ENCODE measurements at regions not wholly inside any gene's neighbourhood (a gene's known extent, or its start where the extent isn't known, plus 50 kb on each side); places are given as distances from the start of the nearest gene placed in this dataset.

DNA sequence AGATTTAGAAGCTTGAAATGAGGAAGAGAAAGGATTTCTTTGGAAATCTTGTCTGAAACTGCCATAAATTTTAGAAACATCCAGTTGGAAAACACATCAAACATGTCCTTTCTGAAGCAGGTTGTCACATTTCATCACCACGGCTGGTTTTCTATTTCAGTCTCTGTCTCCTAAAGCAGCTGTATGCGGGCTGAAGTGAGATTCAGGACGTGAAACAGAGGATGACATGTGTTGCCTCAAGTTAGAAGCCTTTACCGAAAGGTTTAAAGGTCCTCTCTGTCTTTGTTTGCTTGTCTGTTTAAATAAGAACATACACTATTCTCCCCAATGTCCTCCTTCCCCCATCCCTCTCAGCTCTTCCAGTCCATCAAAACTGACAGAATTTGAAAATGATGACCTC is 141.9 kb downstream of the SQOR start:
- TF ChIP-seq ZBTB40 (IDR thresholded peaks at IDR 0.05; ENCODE audit: borderline replicate concordance) (no peak), MXI1 (IDR thresholded peaks at IDR 0.05; ENCODE audit: low read depth, low read length) (no peak), CTCF (IDR thresholded peaks at IDR 0.05 in 2 of 3, conservative IDR thresholded peaks at IDR 0.05 in 1 of 3; ENCODE audit: control insufficient read depth in 2 of 3, extremely low read depth in 1 of 3, insufficient read depth in 1 of 3, low read depth in 3 of 3, low read length in 3 of 3) (no peak), FOS (IDR thresholded peaks at IDR 0.05; ENCODE audit: borderline replicate concordance, extremely low read depth, insufficient read length) (no peak), GABPA (IDR thresholded peaks at IDR 0.05; ENCODE audit: low read depth) (no peak), PML (IDR thresholded peaks at IDR 0.05; ENCODE audit: low read length) (no peak), NRF1 (conservative IDR thresholded peaks at IDR 0.05; ENCODE audit: low read depth, low read length) (no peak), EZH2 (IDR thresholded peaks at IDR 0.05; ENCODE audit: borderline replicate concordance, control insufficient read depth, low read depth, low read length) (no peak)
- TF ChIP-seq, protein P1, sequence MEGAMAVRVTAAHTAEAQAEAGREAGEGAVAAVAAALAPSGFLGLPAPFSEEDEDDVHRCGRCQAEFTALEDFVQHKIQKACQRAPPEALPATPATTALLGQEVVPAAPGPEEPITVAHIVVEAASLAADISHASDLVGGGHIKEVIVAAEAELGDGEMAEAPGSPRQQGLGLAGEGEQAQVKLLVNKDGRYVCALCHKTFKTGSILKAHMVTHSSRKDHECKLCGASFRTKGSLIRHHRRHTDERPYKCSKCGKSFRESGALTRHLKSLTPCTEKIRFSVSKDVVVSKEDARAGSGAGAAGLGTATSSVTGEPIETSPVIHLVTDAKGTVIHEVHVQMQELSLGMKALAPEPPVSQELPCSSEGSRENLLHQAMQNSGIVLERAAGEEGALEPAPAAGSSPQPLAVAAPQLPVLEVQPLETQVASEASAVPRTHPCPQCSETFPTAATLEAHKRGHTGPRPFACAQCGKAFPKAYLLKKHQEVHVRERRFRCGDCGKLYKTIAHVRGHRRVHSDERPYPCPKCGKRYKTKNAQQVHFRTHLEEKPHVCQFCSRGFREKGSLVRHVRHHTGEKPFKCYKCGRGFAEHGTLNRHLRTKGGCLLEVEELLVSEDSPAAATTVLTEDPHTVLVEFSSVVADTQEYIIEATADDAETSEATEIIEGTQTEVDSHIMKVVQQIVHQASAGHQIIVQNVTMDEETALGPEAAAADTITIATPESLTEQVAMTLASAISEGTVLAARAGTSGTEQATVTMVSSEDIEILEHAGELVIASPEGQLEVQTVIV (IDR thresholded peaks at IDR 0.05; ENCODE audit: borderline replicate concordance, partially characterized antibody), result no peak

Data from GM12878 (cell line).